HepG2 (cell line): ENCODE measurements at regions not wholly inside any gene's neighbourhood (a gene's known extent, or its start where the extent isn't known, plus 50 kb on each side); places are given as distances from the start of the nearest gene placed in this dataset.

ENCODE experiments used
- CBX5 ChIP-seq: sonication (generic); formaldehyde crosslinking; IDR thresholded peaks from 2 replicates; pipeline ENCODE4 v1.4.0; 2020; ENCODE audit warnings: missing genetic modification reagents, borderline replicate concordance
- EEA1 ChIP-seq: sonication (generic); formaldehyde crosslinking; IDR thresholded peaks from 2 replicates; pipeline ENCODE4 v1.5.1; 2020; ENCODE audit warnings: mild to moderate bottlenecking, missing genetic modification reagents, borderline replicate concordance
- GABPB1 ChIP-seq: IDR thresholded peaks from 2 replicates; pipeline ENCODE4 v1.6.1; 2016; ENCODE audit warnings: mild to moderate bottlenecking, missing genetic modification reagents, moderate library complexity, missing compliant biosample characterization
- HNRNPLL ChIP-seq: fragments of 200-400 bp; formaldehyde crosslinking; IDR thresholded peaks from 2 replicates; pipeline ENCODE4 v1.6.1; 2017; ENCODE audit warnings: mild to moderate bottlenecking, low read depth, low read length; ENCODE audit not compliant: poor library complexity, severe bottlenecking
- HOXA3 ChIP-seq: sonication (generic); formaldehyde crosslinking; IDR thresholded peaks from 2 replicates; pipeline ENCODE4 v1.5.0; 2020; ENCODE audit warnings: missing genetic modification reagents
- RBM39 ChIP-seq: fragments of 200-400 bp; formaldehyde crosslinking; IDR thresholded peaks from one replicate; pipeline ENCODE4 v1.6.1; 2018; ENCODE audit warnings: antibody characterized with exemption, mild to moderate bottlenecking, low read depth, low read length; ENCODE audit not compliant: poor library complexity, severe bottlenecking
- SCMH1 ChIP-seq: sonication (generic); formaldehyde crosslinking; IDR thresholded peaks from 2 replicates; pipeline ENCODE4 v1.9.0; 2021; ENCODE audit warnings: missing genetic modification reagents, mild to moderate bottlenecking, borderline replicate concordance
- SRSF1 ChIP-seq: fragments of 200-400 bp; formaldehyde crosslinking; optimal IDR thresholded peaks from 2 replicates; pipeline ENCODE3; 2017; ENCODE audit warnings: mild to moderate bottlenecking, low read depth, low read length, moderate library complexity
- TBL1XR1 ChIP-seq: fragments of 150-350 bp; IDR thresholded peaks from 2 replicates; pipeline ENCODE4 v1.6.1; 2014; ENCODE audit warnings: borderline replicate concordance, low read length; ENCODE audit not compliant: partially characterized antibody
- ZBTB38 ChIP-seq: sonication (generic); formaldehyde crosslinking; IDR thresholded peaks from 2 replicates; pipeline ENCODE4 v1.5.1; 2020; ENCODE audit warnings: mild to moderate bottlenecking, missing genetic modification reagents
- ZNF138 ChIP-seq: sonication (generic); formaldehyde crosslinking; IDR thresholded peaks from 2 replicates; pipeline ENCODE4 v1.5.0; 2020; ENCODE audit warnings: mild to moderate bottlenecking, low read depth, missing genetic modification reagents
- ZNF282 ChIP-seq: fragments of 450-650 bp; IDR thresholded peaks from 2 replicates; pipeline ENCODE4 v1.6.1; 2018; ENCODE audit not compliant: partially characterized antibody
- ZNF317 ChIP-seq: sonication (generic); formaldehyde crosslinking; IDR thresholded peaks from 2 replicates; pipeline ENCODE4 v1.5.0; 2020; ENCODE audit warnings: mild to moderate bottlenecking, missing genetic modification reagents
- TF ChIP-seq, protein P1 (sequence below): sonication (generic); formaldehyde crosslinking; IDR thresholded peaks from 2 replicates; pipeline ENCODE4 v1.4.0; 2020; ENCODE audit warnings: missing genetic modification reagents
- TF ChIP-seq, protein P2 (sequence below): sonication (generic); formaldehyde crosslinking; IDR thresholded peaks from 2 replicates; pipeline ENCODE4 v1.4.0; 2020; ENCODE audit warnings: missing genetic modification reagents
- TF ChIP-seq, protein P3 (sequence below): sonication (generic); formaldehyde crosslinking; IDR thresholded peaks from 2 replicates; pipeline ENCODE4 v1.4.0; 2020; ENCODE audit warnings: missing genetic modification reagents
- TF ChIP-seq, protein P4 (sequence below): sonication (generic); formaldehyde crosslinking; IDR thresholded peaks from 2 replicates; pipeline ENCODE4 v1.5.1; 2020; ENCODE audit warnings: missing genetic modification reagents, mild to moderate bottlenecking, borderline replicate concordance
- TF ChIP-seq, protein P5 (sequence below): sonication (generic); formaldehyde crosslinking; IDR thresholded peaks from 2 replicates; pipeline ENCODE4 v1.4.0; 2020; ENCODE audit warnings: missing genetic modification reagents, borderline replicate concordance

DNA sequence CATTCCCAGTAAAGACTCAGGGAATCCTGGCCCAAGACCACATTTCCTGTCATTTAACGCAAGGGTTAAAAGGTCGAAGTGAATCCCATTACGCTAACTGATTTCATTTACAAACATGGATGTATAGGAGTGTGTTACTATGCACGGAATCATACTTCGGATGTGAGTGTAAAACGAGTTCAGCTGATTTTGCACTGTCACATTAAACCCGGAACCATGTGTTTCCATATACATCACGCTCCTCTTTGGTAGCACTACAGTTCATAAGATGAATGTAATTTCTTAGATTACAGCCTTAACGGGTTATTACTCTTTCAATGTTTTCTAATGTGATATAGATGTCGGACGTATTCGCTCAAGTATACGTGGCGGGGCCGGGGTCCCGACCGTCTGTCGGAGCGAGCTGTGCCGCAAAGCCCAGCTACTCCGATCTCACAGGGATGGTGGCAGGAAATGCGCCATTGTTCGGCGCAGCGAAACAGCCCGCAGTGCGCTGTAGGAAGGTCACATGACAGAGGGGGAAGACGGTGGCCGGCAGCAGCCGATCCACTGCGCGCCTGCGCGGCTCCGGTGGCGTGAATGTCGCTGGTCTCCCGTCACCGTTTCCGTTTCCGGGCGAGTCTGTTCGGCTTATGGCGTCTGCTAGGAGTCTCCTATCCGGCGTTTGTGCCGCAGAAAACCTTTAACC lies 97.3 kb downstream of the NPAP1 start (continued):
- peak; percentile 92 for TF ChIP-seq TBL1XR1
- no peak for TF ChIP-seq SCMH1 (CRISPR knock-in tag)
- TF ChIP-seq RBM39 = no peak
- TF ChIP-seq ZBTB38 (CRISPR knock-in tag) = peak; percentile 71
- TF ChIP-seq, protein P1, sequence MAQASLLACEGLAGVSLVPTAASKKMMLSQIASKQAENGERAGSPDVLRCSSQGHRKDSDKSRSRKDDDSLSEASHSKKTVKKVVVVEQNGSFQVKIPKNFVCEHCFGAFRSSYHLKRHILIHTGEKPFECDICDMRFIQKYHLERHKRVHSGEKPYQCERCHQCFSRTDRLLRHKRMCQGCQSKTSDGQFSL = peak; percentile 64; the same call in 1 of the 2 replicates
- TF ChIP-seq ZNF317 = peak; percentile 91
- TF ChIP-seq, protein P2, sequence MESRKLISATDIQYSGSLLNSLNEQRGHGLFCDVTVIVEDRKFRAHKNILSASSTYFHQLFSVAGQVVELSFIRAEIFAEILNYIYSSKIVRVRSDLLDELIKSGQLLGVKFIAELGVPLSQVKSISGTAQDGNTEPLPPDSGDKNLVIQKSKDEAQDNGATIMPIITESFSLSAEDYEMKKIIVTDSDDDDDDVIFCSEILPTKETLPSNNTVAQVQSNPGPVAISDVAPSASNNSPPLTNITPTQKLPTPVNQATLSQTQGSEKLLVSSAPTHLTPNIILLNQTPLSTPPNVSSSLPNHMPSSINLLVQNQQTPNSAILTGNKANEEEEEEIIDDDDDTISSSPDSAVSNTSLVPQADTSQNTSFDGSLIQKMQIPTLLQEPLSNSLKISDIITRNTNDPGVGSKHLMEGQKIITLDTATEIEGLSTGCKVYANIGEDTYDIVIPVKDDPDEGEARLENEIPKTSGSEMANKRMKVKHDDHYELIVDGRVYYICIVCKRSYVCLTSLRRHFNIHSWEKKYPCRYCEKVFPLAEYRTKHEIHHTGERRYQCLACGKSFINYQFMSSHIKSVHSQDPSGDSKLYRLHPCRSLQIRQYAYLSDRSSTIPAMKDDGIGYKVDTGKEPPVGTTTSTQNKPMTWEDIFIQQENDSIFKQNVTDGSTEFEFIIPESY = peak; percentile 18; the same call in 1 of the 2 replicates
- TF ChIP-seq ZNF138 (CRISPR knock-in tag) = no peak
- no peak for TF ChIP-seq EEA1 (CRISPR knock-in tag)
- TF ChIP-seq, protein P3, sequence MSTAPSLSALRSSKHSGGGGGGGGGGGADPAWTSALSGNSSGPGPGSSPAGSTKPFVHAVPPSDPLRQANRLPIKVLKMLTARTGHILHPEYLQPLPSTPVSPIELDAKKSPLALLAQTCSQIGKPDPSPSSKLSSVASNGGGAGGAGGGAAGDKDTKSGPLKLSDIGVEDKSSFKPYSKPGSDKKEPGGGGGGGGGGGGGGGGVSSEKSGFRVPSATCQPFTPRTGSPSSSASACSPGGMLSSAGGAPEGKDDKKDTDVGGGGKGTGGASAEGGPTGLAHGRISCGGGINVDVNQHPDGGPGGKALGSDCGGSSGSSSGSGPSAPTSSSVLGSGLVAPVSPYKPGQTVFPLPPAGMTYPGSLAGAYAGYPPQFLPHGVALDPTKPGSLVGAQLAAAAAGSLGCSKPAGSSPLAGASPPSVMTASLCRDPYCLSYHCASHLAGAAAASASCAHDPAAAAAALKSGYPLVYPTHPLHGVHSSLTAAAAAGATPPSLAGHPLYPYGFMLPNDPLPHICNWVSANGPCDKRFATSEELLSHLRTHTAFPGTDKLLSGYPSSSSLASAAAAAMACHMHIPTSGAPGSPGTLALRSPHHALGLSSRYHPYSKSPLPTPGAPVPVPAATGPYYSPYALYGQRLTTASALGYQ (CRISPR knock-in tag) = no peak
- TF ChIP-seq, protein P4, sequence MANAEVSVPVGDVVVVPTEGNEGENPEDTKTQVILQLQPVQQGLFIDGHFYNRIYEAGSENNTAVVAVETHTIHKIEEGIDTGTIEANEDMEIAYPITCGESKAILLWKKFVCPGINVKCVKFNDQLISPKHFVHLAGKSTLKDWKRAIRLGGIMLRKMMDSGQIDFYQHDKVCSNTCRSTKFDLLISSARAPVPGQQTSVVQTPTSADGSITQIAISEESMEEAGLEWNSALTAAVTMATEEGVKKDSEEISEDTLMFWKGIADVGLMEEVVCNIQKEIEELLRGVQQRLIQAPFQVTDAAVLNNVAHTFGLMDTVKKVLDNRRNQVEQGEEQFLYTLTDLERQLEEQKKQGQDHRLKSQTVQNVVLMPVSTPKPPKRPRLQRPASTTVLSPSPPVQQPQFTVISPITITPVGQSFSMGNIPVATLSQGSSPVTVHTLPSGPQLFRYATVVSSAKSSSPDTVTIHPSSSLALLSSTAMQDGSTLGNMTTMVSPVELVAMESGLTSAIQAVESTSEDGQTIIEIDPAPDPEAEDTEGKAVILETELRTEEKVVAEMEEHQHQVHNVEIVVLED (CRISPR knock-in tag) = peak; percentile 61; the same call in 1 of the 2 replicates
- TF ChIP-seq, protein P5, sequence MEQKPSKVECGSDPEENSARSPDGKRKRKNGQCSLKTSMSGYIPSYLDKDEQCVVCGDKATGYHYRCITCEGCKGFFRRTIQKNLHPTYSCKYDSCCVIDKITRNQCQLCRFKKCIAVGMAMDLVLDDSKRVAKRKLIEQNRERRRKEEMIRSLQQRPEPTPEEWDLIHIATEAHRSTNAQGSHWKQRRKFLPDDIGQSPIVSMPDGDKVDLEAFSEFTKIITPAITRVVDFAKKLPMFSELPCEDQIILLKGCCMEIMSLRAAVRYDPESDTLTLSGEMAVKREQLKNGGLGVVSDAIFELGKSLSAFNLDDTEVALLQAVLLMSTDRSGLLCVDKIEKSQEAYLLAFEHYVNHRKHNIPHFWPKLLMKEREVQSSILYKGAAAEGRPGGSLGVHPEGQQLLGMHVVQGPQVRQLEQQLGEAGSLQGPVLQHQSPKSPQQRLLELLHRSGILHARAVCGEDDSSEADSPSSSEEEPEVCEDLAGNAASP = no peak
- peak; percentile 96 for TF ChIP-seq SRSF1
- TF ChIP-seq ZNF282 = no peak
- TF ChIP-seq HOXA3 = peak; percentile 88
- TF ChIP-seq CBX5 (CRISPR knock-in tag) = peak; percentile 96
- peak; percentile 99 for TF ChIP-seq GABPB1 (CRISPR knock-in tag)
- peak; percentile 39 for TF ChIP-seq HNRNPLL
